ENCODE measurements at regions not wholly inside any gene's neighbourhood (a gene's known extent, or its start where the extent isn't known, plus 50 kb on each side); places are given as distances from the start of the nearest gene placed in this dataset.
"Not testable (repeated sequence)": the region's sequence is repeated elsewhere in the genome, so short reads cannot be mapped to it uniquely, and the experiment has no call there.

DNA sequence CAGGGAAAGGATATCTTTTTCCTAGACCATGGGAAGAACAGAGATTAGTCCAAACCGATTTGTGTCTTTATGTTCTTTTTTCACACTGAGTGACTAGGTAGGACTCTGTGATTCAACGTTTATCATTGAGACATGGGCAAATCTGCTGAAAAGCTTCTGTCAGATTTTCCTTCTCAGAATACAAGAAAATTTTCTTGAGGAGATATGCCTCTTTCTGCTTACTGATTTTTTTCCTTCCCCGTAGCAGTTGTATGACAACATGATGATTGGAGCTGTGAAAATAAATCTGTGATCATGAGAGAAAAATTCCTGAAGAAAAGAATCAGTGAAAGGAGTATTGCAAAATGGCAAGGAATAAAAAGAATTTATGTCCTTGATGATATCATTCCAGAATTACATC lies 130.6 kb upstream of the FAT4 start:
- H3K4me1 Mint-ChIP-seq, result no peaks in the 10 kb centered on the region
- ATAC-seq (replicated peaks), result no peak
- H3K9me3 Mint-ChIP-seq, result peaks cover 8% of the 10 kb centered on the region
- H3K36me3 Mint-ChIP-seq (ENCODE audit: low read depth), result no peaks in the 10 kb centered on the region
- H3K27ac Mint-ChIP-seq, result no peak overlapping the region
- no peaks in the 10 kb centered on the region for H3K27me3 Mint-ChIP-seq
- no peak overlapping the region for H3K4me3 Mint-ChIP-seq

- H3K27ac Mint-ChIP-seq, result no peak overlapping the region
- H3K9me3 Mint-ChIP-seq, result peaks cover 8% of the 10 kb centered on the region
- no peak overlapping the region for H3K4me3 Mint-ChIP-seq
- no peaks in the 10 kb centered on the region for H3K36me3 Mint-ChIP-seq (ENCODE audit: low read depth)
- ATAC-seq (replicated peaks), result no peak
- no peaks in the 10 kb centered on the region for H3K27me3 Mint-ChIP-seq
- H3K4me1 Mint-ChIP-seq, result no peaks in the 10 kb centered on the region
These were observed 133.0 kb upstream of the FAT4 start for GRCh38 chr4:125181804-125182203.

GRCh38 chr4:125179727-125180126 lies 135.0 kb upstream of the FAT4 start:
- no peaks in the 10 kb centered on the region for H3K27me3 Mint-ChIP-seq
- no peaks in the 10 kb centered on the region for H3K4me1 Mint-ChIP-seq
- peaks cover 8% of the 10 kb centered on the region for H3K9me3 Mint-ChIP-seq
- ATAC-seq (replicated peaks), result no peak
- no peak overlapping the region for H3K27ac Mint-ChIP-seq
- H3K4me3 Mint-ChIP-seq, result no peak overlapping the region
- no peaks in the 10 kb centered on the region for H3K36me3 Mint-ChIP-seq (ENCODE audit: low read depth)

DNA sequence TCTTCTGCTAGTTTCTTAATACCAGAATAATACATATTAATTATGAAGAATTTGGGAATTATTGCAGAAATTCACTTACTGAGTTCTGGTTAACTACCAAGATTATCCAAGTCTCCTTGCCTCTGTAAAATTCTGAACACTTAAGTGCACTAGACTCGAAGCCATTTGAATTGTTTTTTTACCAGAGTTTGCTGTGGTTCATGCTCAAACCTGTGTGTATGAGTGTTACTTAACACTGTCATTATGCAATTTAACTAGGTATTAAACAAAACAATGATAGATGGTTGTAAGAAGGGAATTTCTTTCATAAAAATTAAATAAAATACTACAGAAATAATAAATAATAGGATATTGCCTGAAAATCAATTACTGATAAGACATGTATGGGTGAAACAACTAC lies 145.6 kb upstream of the FAT4 start:
- no peak for ATAC-seq (replicated peaks)
- no peaks in the 10 kb centered on the region for H3K27me3 Mint-ChIP-seq

DNA sequence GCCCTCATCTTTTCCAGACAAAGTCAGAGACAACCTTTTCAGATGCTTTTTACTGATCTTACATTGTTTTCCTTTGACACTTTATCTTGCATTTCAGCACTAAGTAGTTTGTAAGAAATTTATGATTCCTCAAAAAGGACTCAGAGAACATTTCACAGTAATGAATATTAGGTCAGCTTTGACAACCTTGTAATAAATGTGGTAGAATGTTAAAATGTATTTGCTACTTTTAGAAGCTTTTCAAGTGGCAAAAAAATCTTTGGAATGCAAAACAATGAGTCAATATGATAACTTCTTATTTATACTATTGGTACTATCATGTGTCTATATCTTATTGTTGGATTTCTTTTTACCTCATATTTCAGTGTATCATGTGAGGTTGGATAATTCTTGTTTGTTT lies 146.2 kb upstream of the FAT4 start:
- H3K27ac Mint-ChIP-seq, result no peak overlapping the region
- no peak overlapping the region for H3K4me3 Mint-ChIP-seq
- H3K4me1 Mint-ChIP-seq, result no peaks in the 10 kb centered on the region
- no peaks in the 10 kb centered on the region for H3K36me3 Mint-ChIP-seq (ENCODE audit: low read depth)
- no peak for ATAC-seq (replicated peaks)
- H3K27me3 Mint-ChIP-seq, result no peaks in the 10 kb centered on the region
- peaks cover 3% of the 10 kb centered on the region for H3K9me3 Mint-ChIP-seq

More for the DNA sequence above, 145.6 kb upstream of the FAT4 start:
- Mint-ChIP-seq H3K4me3 (no peak overlapping the region), H3K4me1 (no peaks in the 10 kb centered on the region), H3K27ac (no peak overlapping the region), H3K36me3 (ENCODE audit: low read depth) (no peaks in the 10 kb centered on the region), H3K9me3 (peaks cover 4% of the 10 kb centered on the region)

DNA sequence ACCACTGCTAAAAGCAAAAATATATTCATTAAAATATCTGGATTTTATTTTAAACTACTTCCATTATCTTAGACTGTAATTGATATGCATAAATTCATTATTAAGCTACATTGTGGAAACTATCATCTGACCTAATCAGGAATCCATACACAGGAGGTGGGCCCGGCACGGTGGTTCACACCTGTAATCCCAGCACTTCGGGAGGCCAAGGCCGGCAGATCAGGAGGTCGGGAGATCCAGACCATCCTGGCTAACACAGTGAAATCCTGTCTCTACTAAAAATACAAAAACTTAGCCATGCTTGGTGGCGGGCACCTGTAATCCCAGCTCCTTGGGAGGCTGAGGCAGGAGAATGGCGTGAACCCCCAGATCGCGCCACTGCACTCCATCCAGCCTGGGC lies 148.7 kb upstream of the FAT4 start:
- H3K4me1 Mint-ChIP-seq; H3K27me3 Mint-ChIP-seq; ATAC-seq (replicated peaks); H3K9me3 Mint-ChIP-seq; H3K36me3 Mint-ChIP-seq (ENCODE audit: low read depth); H3K4me3 Mint-ChIP-seq; H3K27ac Mint-ChIP-seq: not testable (repeated sequence)

DNA sequence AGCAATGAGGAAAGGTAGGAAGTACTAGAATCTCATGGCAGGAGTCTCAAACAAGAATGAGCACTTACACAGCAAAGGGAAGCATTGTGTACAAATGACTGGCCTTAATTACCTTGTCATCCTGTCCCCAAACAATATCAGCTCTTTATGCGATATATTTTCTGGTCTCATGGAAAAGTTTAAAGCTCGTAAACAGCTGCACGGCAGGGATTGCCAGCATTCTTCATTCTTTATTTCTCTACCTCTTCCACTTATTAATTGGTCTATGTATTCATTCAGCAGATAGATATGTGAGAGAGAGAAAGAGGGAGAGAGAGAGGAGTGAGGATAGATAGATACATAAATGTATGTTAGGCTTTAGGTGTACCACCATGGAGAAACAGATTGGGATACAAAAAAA lies 155.8 kb upstream of the FAT4 start:
- no peak for ATAC-seq (replicated peaks)
- Mint-ChIP-seq H3K4me1 (no peaks in the 10 kb centered on the region), H3K4me3 (no peak overlapping the region), H3K27ac (no peak overlapping the region), H3K27me3 (no peaks in the 10 kb centered on the region), H3K36me3 (ENCODE audit: low read depth) (no peaks in the 10 kb centered on the region), H3K9me3 (no peaks in the 10 kb centered on the region)

DNA sequence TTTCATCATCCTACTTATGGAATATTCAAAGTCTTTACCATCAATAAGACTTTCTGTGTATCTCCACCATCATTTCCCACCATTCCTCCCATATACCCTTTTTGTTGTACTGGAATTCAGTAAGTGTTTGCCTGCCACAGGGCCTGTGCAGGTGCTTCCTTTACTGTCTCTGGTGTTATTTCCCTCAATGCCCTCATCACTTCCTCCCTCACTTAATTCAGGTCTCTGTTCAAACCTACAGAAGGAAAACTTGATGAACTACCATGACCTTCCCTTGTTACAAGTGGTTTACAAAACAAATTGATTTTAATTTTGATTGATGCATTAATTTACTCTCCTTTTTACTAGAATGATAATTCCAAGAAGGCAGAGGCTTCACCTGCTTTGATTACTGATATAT lies 159.5 kb upstream of the FAT4 start:
- ATAC-seq (replicated peaks), result no peak
- Mint-ChIP-seq H3K9me3 (no peaks in the 10 kb centered on the region), H3K36me3 (ENCODE audit: low read depth) (no peaks in the 10 kb centered on the region), H3K27me3 (no peaks in the 10 kb centered on the region), H3K4me3 (no peak overlapping the region), H3K27ac (no peak overlapping the region), H3K4me1 (no peaks in the 10 kb centered on the region)

DNA sequence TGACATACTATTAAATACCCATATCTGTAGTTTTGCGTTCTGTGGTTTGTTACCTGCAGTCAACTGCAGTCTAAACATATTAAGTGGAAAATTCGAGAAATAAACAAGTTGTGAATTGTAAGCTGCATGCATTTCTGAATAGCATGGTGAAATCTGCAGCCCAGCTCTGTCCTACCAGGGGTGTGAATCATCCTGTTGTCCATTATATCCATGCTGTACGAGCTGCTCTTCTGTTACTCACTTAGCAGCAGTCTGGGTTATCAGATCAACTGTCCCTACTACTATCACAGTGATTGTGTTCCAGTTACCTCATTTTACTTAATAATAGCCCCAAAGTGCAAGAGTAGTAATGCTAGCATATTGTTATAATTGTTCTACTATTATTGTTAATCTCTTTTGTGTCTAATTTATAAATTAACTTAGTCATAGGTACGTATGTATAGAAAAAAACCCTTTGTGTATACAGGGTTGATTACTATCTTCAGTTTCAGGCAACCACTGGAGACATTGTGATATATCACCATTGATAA lies 173.7 kb upstream of the FAT4 start:
- no peaks in the 10 kb centered on the region for H3K27me3 Mint-ChIP-seq
- no peaks in the 10 kb centered on the region for H3K36me3 Mint-ChIP-seq (ENCODE audit: low read depth)
- no peak overlapping the region for H3K4me3 Mint-ChIP-seq
- H3K27ac Mint-ChIP-seq, result no peak overlapping the region
- H3K4me1 Mint-ChIP-seq, result no peaks in the 10 kb centered on the region
- ATAC-seq (replicated peaks), result no peak
- H3K9me3 Mint-ChIP-seq, result no peaks in the 10 kb centered on the region

GRCh38 chr4:125135652-125136051 lies 179.1 kb upstream of the FAT4 start:
- Mint-ChIP-seq H3K4me3 (no peak overlapping the region), H3K4me1 (no peaks in the 10 kb centered on the region), H3K27me3 (no peaks in the 10 kb centered on the region), H3K27ac (no peak overlapping the region), H3K9me3 (peaks cover 4% of the 10 kb centered on the region), H3K36me3 (ENCODE audit: low read depth) (no peaks in the 10 kb centered on the region)
- ATAC-seq (replicated peaks), result no peak

DNA sequence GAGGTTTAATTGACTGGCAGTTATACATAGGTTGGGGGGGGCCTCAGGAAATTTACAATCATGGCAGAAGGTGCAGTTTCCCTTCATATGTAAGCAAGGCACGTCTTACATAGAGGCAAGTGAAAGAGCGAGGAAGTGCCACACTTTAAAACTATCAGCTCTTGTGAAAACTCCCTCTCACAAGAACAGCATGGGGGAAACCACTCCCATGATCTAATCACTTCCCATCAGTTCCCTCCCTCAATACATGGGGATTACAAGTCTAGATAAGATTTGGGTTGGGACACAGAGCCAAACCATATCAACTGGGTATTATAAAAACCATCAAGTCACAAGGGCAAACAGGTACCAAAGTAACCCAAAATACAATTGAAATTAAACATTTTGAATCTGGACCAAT lies 182.0 kb upstream of the FAT4 start:
- no peak overlapping the region for H3K27ac Mint-ChIP-seq
- ATAC-seq (replicated peaks), result no peak
- H3K4me3 Mint-ChIP-seq, result no peak overlapping the region
- no peaks in the 10 kb centered on the region for H3K36me3 Mint-ChIP-seq (ENCODE audit: low read depth)
- no peaks in the 10 kb centered on the region for H3K4me1 Mint-ChIP-seq
- H3K9me3 Mint-ChIP-seq, result peaks cover 11% of the 10 kb centered on the region
- H3K27me3 Mint-ChIP-seq, result no peaks in the 10 kb centered on the region

GRCh38 chr4:125131891-125132680 lies 182.7 kb upstream of the FAT4 start:
- Mint-ChIP-seq H3K36me3 (ENCODE audit: low read depth) (no peaks in the 10 kb centered on the region), H3K4me1 (no peaks in the 10 kb centered on the region), H3K27ac (no peak overlapping the region), H3K4me3 (no peak overlapping the region), H3K9me3 (peaks cover 11% of the 10 kb centered on the region), H3K27me3 (no peaks in the 10 kb centered on the region)
- ATAC-seq (replicated peaks), result no peak

DNA sequence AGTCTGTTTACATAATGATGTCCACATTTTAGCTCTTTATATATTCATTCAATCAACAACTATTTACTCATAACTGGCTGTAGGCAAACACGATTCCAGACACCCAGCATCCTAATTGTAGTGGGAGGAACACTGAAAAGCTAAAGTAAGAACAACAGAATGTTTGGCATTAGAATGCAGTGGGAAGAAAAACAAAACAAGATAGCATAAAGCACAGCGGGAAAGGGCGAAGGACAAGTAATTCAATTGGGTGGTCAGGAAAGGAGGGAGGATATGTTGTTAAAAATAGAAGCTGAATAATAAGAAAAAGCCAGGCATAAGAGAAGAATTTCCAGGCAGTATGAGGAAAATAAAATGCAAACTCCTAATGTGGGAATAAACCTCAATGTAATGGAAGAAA lies 189.5 kb upstream of the FAT4 start:
- no peak for ATAC-seq (replicated peaks)
- Mint-ChIP-seq H3K36me3 (ENCODE audit: low read depth) (no peaks in the 10 kb centered on the region), H3K9me3 (peaks cover 10% of the 10 kb centered on the region), H3K27ac (no peak overlapping the region), H3K27me3 (no peaks in the 10 kb centered on the region), H3K4me1 (no peaks in the 10 kb centered on the region), H3K4me3 (no peak overlapping the region)

- Mint-ChIP-seq H3K4me1 (no peaks in the 10 kb centered on the region), H3K4me3 (no peak overlapping the region), H3K27ac (no peak overlapping the region), H3K36me3 (ENCODE audit: low read depth) (no peaks in the 10 kb centered on the region), H3K27me3 (no peaks in the 10 kb centered on the region), H3K9me3 (peaks cover 5% of the 10 kb centered on the region)
- ATAC-seq (replicated peaks), result no peak
These were observed 191.1 kb upstream of the FAT4 start for GRCh38 chr4:125123570-125124109.

- ATAC-seq (replicated peaks), result no peak
- Mint-ChIP-seq H3K4me1 (no peaks in the 10 kb centered on the region), H3K27ac (no peak overlapping the region), H3K4me3 (no peak overlapping the region), H3K27me3 (no peaks in the 10 kb centered on the region), H3K9me3 (peaks cover 3% of the 10 kb centered on the region), H3K36me3 (ENCODE audit: low read depth) (no peaks in the 10 kb centered on the region)
These were observed 193.2 kb upstream of the FAT4 start for GRCh38 chr4:125121581-125121980.
